Right hindlimb (tissue), 1 donor: ENCODE measurements at regions not wholly inside any gene's neighbourhood (a gene's known extent, or its start where the extent isn't known, plus 50 kb on each side); places are given as distances from the start of the nearest gene placed in this dataset.
"Not testable (repeated sequence)": the region's sequence is repeated elsewhere in the genome, so short reads cannot be mapped to it uniquely, and the experiment has no call there.

Experiments used
- DNase-seq: peaks from one replicate; pipeline ENCODE4 v3.0.0-alpha.2; 2018

- DNase-seq = peak; percentile 69
Measured at GRCh38 chr9:100714372-100715099, 136.7 kb downstream of the CAVIN4 start.

GRCh38 chr9:100715100-100715380 is 137.2 kb downstream of the CAVIN4 start:
- DNase-seq = no peak

GRCh38 chr9:100718717-100719116 is 140.8 kb downstream of the CAVIN4 start:
- no peak for DNase-seq

- no peak for DNase-seq
Measured at GRCh38 chr9:100720922-100721321, 143.0 kb downstream of the CAVIN4 start.

- DNase-seq = no peak
Measured at GRCh38 chr9:100724886-100725285, 147.0 kb downstream of the CAVIN4 start.

GRCh38 chr9:100725371-100725770 is 147.5 kb downstream of the CAVIN4 start:
- DNase-seq = no peak

- DNase-seq = no peak
Measured at GRCh38 chr9:100729336-100729895, 151.5 kb downstream of the CAVIN4 start.

- no peak for DNase-seq
Measured at GRCh38 chr9:100730086-100730485, 152.2 kb downstream of the CAVIN4 start.

- DNase-seq = no peak
Measured at GRCh38 chr9:100731038-100731556, 153.2 kb downstream of the CAVIN4 start.

- DNase-seq = no peak
Measured at GRCh38 chr9:100731557-100731956, 153.7 kb downstream of the CAVIN4 start.

- DNase-seq = no peak
Measured at GRCh38 chr9:100739208-100739607, 161.3 kb downstream of the CAVIN4 start.

- no peak for DNase-seq
Measured at GRCh38 chr9:100739666-100740065, 161.8 kb downstream of the CAVIN4 start.

- not testable (repeated sequence) for DNase-seq
Measured at GRCh38 chr9:100748930-100749329, 171.1 kb downstream of the CAVIN4 start.

- DNase-seq = no peak
Measured at GRCh38 chr9:100756217-100756616, 178.3 kb downstream of the CAVIN4 start.

- no peak for DNase-seq
Measured at GRCh38 chr9:100759215-100759614, 181.3 kb downstream of the CAVIN4 start.

- DNase-seq = no peak
Measured at GRCh38 chr9:100761276-100761802, 183.5 kb downstream of the CAVIN4 start.

GRCh38 chr9:100774326-100774725 is 196.4 kb downstream of the CAVIN4 start:
- DNase-seq = no peak

GRCh38 chr9:100774962-100775361 is 197.1 kb downstream of the CAVIN4 start:
- no peak for DNase-seq

GRCh38 chr9:100775912-100776311 is 198.0 kb downstream of the CAVIN4 start:
- no peak for DNase-seq

GRCh38 chr9:100784755-100785154 is 206.9 kb downstream of the CAVIN4 start:
- no peak for DNase-seq

GRCh38 chr9:100785946-100786345 is 208.1 kb downstream of the CAVIN4 start:
- DNase-seq = no peak

- no peak for DNase-seq
Measured at GRCh38 chr9:100794738-100795269, 216.9 kb downstream of the CAVIN4 start.

GRCh38 chr9:100803956-100804355 is 224.6 kb upstream of the PLPPR1 start:
- no peak for DNase-seq

GRCh38 chr9:100811643-100812042 is 216.9 kb upstream of the PLPPR1 start:
- DNase-seq = no peak
